HEK293T (cell line): ENCODE measurements at regions not wholly inside any gene's neighbourhood (a gene's known extent, or its start where the extent isn't known, plus 50 kb on each side); places are given as distances from the start of the nearest gene placed in this dataset.

Source experiments
- ELF4 ChIP-seq: fragments of 450-650 bp; IDR thresholded peaks from 2 replicates; pipeline ENCODE4 v1.6.1; 2017; ENCODE audit warnings: antibody characterized with exemption
- FOXK2 ChIP-seq: fragments of 450-650 bp; IDR thresholded peaks from 2 replicates; pipeline ENCODE4 v1.6.1; 2016; ENCODE audit warnings: mild to moderate bottlenecking
- FOXM1 ChIP-seq: fragments of 450-650 bp; IDR thresholded peaks from 2 replicates; pipeline ENCODE4 v1.6.1; 2017; ENCODE audit warnings: mild to moderate bottlenecking, borderline replicate concordance
- HDGF ChIP-seq: fragments of 450-650 bp; IDR thresholded peaks from 2 replicates; pipeline ENCODE4 v1.6.1; 2017; ENCODE audit warnings: antibody characterized with exemption, borderline replicate concordance
- L3MBTL2 ChIP-seq: fragments of 450-650 bp; conservative IDR thresholded peaks from 2 replicates; pipeline ENCODE4 v1.6.1; 2016; ENCODE audit warnings: mild to moderate bottlenecking
- NFRKB ChIP-seq: fragments of 450-650 bp; IDR thresholded peaks from 2 replicates; pipeline ENCODE4 v1.6.1; 2016; ENCODE audit warnings: mild to moderate bottlenecking, moderate library complexity
- SP1 ChIP-seq: fragments of 450-650 bp; IDR thresholded peaks from 2 replicates; pipeline ENCODE4 v1.6.1; 2017
- SUZ12 ChIP-seq: fragments of 450-650 bp; IDR thresholded peaks from 2 replicates; pipeline ENCODE4 v1.6.1; 2016; ENCODE audit warnings: mild to moderate bottlenecking
- TARDBP ChIP-seq: fragments of 450-650 bp; IDR thresholded peaks from 2 replicates; pipeline ENCODE4 v1.6.1; 2016
- TF ChIP-seq, protein P1 (sequence below): fragments of 450-650 bp; IDR thresholded peaks from 2 replicates; pipeline ENCODE4 v1.6.1; 2016

DNA sequence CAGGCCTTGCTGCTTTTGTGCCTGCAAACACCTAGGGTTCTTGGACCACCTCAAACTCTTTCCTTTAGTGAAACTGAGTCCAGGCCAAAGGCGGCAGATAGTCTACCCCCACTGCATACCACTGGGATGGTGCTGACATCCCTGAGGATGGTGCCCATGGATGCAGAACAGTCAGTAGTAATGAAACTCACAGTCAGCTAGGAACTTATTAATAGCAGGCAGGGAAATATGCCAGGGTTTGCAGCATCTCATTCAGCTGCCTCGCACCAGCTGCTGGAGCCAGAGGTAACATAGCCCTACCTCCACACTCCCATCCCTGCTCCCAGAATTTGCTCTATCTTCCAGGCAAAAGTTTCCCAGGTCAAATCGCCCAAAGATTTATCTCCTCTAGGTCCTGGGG lies 189.1 kb downstream of the SREK1 start:
- TF ChIP-seq ELF4 (no peak), FOXK2 (no peak), TARDBP (no peak), SP1 (no peak), HDGF (no peak), SUZ12 (no peak), L3MBTL2 (no peak), FOXM1 (no peak), NFRKB (no peak)
- TF ChIP-seq, protein P1, sequence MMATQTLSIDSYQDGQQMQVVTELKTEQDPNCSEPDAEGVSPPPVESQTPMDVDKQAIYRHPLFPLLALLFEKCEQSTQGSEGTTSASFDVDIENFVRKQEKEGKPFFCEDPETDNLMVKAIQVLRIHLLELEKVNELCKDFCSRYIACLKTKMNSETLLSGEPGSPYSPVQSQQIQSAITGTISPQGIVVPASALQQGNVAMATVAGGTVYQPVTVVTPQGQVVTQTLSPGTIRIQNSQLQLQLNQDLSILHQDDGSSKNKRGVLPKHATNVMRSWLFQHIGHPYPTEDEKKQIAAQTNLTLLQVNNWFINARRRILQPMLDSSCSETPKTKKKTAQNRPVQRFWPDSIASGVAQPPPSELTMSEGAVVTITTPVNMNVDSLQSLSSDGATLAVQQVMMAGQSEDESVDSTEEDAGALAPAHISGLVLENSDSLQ, result no peak
